RWPE2 (cell line): ENCODE measurements at regions not wholly inside any gene's neighbourhood (a gene's known extent, or its start where the extent isn't known, plus 50 kb on each side); places are given as distances from the start of the nearest gene placed in this dataset.

Experiments
- ATAC-seq: fragments of 200-7000 bp; cut with Tn5 transposase; 3 replicates; pipeline ENCODE4 v1.9.1; 2021; ENCODE audit warnings: low read depth
- DNase-seq: peaks from one replicate; pipeline ENCODE4 v3.0.0-alpha.2; 2020; ENCODE audit warnings: low spot score
- H3K27ac ChIP-seq: fragments of 450-650 bp; 2 replicates; pipeline ENCODE4 v1.5.1; 2017; ENCODE audit warnings: mild to moderate bottlenecking; ENCODE audit not compliant: poor library complexity, severe bottlenecking
- H3K27me3 ChIP-seq: fragments of 250-450 bp; sonication (Bioruptor Pico); 2 replicates; pipeline ENCODE4 v1.5.1; 2021; ENCODE audit warnings: mild to moderate bottlenecking, moderate library complexity; ENCODE audit not compliant: insufficient read depth, poor library complexity, severe bottlenecking
- H3K36me3 ChIP-seq: fragments of 250-450 bp; sonication (Bioruptor Pico); 2 replicates; pipeline ENCODE4 v1.5.1; 2020; ENCODE audit warnings: low read depth, mild to moderate bottlenecking, moderate library complexity
- H3K4me1 ChIP-seq: fragments of 250-450 bp; sonication (Bioruptor Pico); 2 replicates; pipeline ENCODE4 v1.5.1; 2021; ENCODE audit warnings: mild to moderate bottlenecking, moderate library complexity; ENCODE audit not compliant: insufficient read depth, poor library complexity, severe bottlenecking
- H3K4me3 ChIP-seq: fragments of 250-450 bp; sonication (Bioruptor Pico); 2 replicates; pipeline ENCODE4 v1.5.1; 2021; ENCODE audit warnings: mild to moderate bottlenecking, moderate library complexity; ENCODE audit not compliant: severe bottlenecking
- H3K9me3 ChIP-seq: fragments of 250-450 bp; sonication (Bioruptor Pico); 2 replicates; pipeline ENCODE4 v1.5.1; 2021; ENCODE audit warnings: mild to moderate bottlenecking, moderate library complexity; ENCODE audit not compliant: severe bottlenecking
- TF ChIP-seq, protein P1 (sequence below): fragments of 450-650 bp; IDR thresholded peaks from one replicate; pipeline ENCODE4 v1.5.1; 2017; ENCODE audit warnings: mild to moderate bottlenecking, moderate library complexity; ENCODE audit not compliant: poor library complexity, severe bottlenecking

DNA sequence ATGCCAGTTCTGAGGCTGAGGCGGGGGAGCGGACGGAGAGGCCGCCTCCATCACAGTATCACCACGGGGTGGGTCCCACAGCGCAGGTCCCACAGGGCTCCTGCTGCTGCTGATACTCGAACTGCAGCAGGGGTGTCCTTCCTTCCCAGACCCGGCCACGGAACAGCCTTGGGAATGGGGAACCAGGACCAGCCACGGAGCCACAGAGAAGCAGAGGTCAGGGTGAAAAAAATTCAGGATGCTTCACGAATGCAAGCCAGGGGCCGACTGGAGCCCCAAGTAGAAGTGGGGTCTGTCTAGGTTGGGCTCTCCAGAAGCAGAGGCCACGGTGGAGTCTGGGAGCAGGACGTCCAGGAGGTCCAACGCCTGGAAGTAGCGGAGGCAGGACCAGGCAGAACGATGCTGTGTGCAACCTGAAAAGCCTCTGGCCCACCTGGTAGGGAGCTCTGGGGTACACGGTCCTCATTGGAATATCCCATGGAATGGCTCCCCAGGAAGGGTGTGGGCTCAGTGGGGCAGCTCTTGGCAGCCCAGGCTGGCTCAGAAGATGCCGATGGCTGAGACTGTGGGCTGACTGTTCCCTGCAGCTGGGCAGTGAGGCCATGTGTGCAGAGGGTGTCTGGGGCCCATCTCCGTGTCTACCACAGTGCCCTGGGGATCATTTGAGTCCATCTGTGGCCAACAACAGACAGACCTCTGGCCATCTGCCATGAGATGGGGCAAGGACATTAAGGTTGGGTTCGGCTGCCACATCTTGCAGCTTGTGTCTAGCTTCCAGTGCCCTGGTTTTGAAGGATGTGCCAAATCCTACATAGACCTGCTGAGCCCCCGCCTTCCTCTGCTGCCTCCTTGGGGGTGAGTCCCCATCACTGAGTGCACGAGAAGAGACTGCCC lies 66.9 kb upstream of the FCN1 start:
- Histone ChIP-seq H3K36me3 (no peaks in the 10 kb centered on the region), H3K27ac (no peak overlapping the region), H3K27me3 (peaks cover 4% of the 10 kb centered on the region), H3K4me1 (no peaks in the 10 kb centered on the region), H3K9me3 (no peaks in the 10 kb centered on the region), H3K4me3 (no peak overlapping the region)
- DNase-seq = no peak
- ATAC-seq = no peak
- TF ChIP-seq, protein P1, sequence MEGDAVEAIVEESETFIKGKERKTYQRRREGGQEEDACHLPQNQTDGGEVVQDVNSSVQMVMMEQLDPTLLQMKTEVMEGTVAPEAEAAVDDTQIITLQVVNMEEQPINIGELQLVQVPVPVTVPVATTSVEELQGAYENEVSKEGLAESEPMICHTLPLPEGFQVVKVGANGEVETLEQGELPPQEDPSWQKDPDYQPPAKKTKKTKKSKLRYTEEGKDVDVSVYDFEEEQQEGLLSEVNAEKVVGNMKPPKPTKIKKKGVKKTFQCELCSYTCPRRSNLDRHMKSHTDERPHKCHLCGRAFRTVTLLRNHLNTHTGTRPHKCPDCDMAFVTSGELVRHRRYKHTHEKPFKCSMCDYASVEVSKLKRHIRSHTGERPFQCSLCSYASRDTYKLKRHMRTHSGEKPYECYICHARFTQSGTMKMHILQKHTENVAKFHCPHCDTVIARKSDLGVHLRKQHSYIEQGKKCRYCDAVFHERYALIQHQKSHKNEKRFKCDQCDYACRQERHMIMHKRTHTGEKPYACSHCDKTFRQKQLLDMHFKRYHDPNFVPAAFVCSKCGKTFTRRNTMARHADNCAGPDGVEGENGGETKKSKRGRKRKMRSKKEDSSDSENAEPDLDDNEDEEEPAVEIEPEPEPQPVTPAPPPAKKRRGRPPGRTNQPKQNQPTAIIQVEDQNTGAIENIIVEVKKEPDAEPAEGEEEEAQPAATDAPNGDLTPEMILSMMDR = no peak

- Histone ChIP-seq H3K27me3 (no peaks in the 10 kb centered on the region), H3K4me1 (no peaks in the 10 kb centered on the region), H3K4me3 (no peak overlapping the region), H3K27ac (no peak overlapping the region), H3K36me3 (no peaks in the 10 kb centered on the region), H3K9me3 (no peaks in the 10 kb centered on the region)
- ATAC-seq (no peak), DNase-seq (no peak)
- TF ChIP-seq, protein P1 = no peak
Observed at GRCh38 chr9:134985451-134985850, 67.7 kb upstream of the FCN1 start.

- no peak for ATAC-seq
- H3K27ac ChIP-seq = no peak overlapping the region
- TF ChIP-seq, protein P1 = no peak
- H3K36me3 ChIP-seq = no peaks in the 10 kb centered on the region
- no peak overlapping the region for H3K4me3 ChIP-seq
- no peak for DNase-seq
- no peaks in the 10 kb centered on the region for H3K27me3 ChIP-seq
- H3K4me1 ChIP-seq = no peaks in the 10 kb centered on the region
- H3K9me3 ChIP-seq = no peaks in the 10 kb centered on the region
Observed at GRCh38 chr9:134986957-134987356, 69.2 kb upstream of the FCN1 start.

- H3K4me1 ChIP-seq = no peaks in the 10 kb centered on the region
- no peaks in the 10 kb centered on the region for H3K27me3 ChIP-seq
- no peak overlapping the region for H3K27ac ChIP-seq
- no peak for DNase-seq
- no peaks in the 10 kb centered on the region for H3K9me3 ChIP-seq
- H3K36me3 ChIP-seq = no peaks in the 10 kb centered on the region
- H3K4me3 ChIP-seq = no peak overlapping the region
- TF ChIP-seq, protein P1 = no peak
- no peak for ATAC-seq
Observed at GRCh38 chr9:134987376-134987775, 69.7 kb upstream of the FCN1 start.

GRCh38 chr9:134987906-134988700 lies 70.4 kb upstream of the FCN1 start:
- no peaks in the 10 kb centered on the region for H3K4me1 ChIP-seq
- TF ChIP-seq, protein P1 = no peak
- H3K4me3 ChIP-seq = no peak overlapping the region
- no peak overlapping the region for H3K27ac ChIP-seq
- no peaks in the 10 kb centered on the region for H3K9me3 ChIP-seq
- H3K36me3 ChIP-seq = no peaks in the 10 kb centered on the region
- no peak for ATAC-seq
- no peak for DNase-seq
- peaks cover 6% of the 10 kb centered on the region for H3K27me3 ChIP-seq
